Common myeloid progenitor, CD34-positive (primary cell): ENCODE measurements at regions not wholly inside any gene's neighbourhood (a gene's known extent, or its start where the extent isn't known, plus 50 kb on each side); places are given as distances from the start of the nearest gene placed in this dataset.

Source experiments
- CTCF ChIA-PET: fragments of 350-600 bp; sonication (Branson Sonifier 250); formaldehyde crosslinking; loops from one replicate; lab custom pipeline; 2021; ENCODE audit warnings: antibody characterized with exemption; lab: Charles Lee
- POLR2A ChIA-PET: fragments of 350-600 bp; sonication (Branson Sonifier 250); formaldehyde crosslinking; loops from one replicate; lab custom pipeline; 2021; ENCODE audit warnings: antibody characterized with exemption; lab: Charles Lee
- DNase-seq, 3 donors: peaks; one replicate each; pipeline versions ENCODE4 v3.0.0 to v3.0.0-alpha.2; 2013
- H3K27ac ChIP-seq, 2 experiments: 1 replicate in 1 of 2; 2 replicates in 1 of 2; pipeline ENCODE4 v1.7.0; 2013; ENCODE audit warnings: inconsistent platforms in 2 of 2, low read length in 2 of 2, mild to moderate bottlenecking in 2 of 2, low read depth in 1 of 2, moderate library complexity in 1 of 2; ENCODE audit not compliant: severe bottlenecking in 2 of 2, insufficient read depth in 1 of 2, poor library complexity in 1 of 2
- H3K27me3 ChIP-seq, 5 experiments: replicated peaks in 2 of 5; 1 replicate in 3 of 5; 2 replicates in 2 of 5; pipeline versions ENCODE4 v1.6.1 to v1.7.0; 2013; ENCODE audit warnings: low read length in 4 of 5, mild to moderate bottlenecking in 2 of 5, moderate library complexity in 2 of 5, inconsistent platforms in 1 of 5; ENCODE audit not compliant: insufficient read depth in 5 of 5, control insufficient read depth in 4 of 5
- H3K36me3 ChIP-seq, 4 experiments: 1 replicate in 2 of 4; 2 replicates in 2 of 4; pipeline versions ENCODE4 v1.6.1 to v1.7.0; 2013; ENCODE audit warnings: low read length in 3 of 4, control low read depth in 1 of 4, mild to moderate bottlenecking in 1 of 4; ENCODE audit not compliant: control insufficient read depth in 4 of 4, insufficient read depth in 4 of 4
- H3K4me1 ChIP-seq, 4 experiments: 1 replicate in 3 of 4; 2 replicates in 1 of 4; pipeline versions ENCODE4 v1.6.1 to v1.7.1; 2013; ENCODE audit warnings: low read length in 3 of 4, mild to moderate bottlenecking in 3 of 4, control low read depth in 1 of 4, inconsistent platforms in 1 of 4, moderate library complexity in 1 of 4; ENCODE audit not compliant: control insufficient read depth in 4 of 4, insufficient read depth in 4 of 4; ENCODE audit errors: control extremely low read depth in 1 of 4
- H3K4me3 ChIP-seq, 7 experiments: 1 replicate in 4 of 7; 2 replicates in 3 of 7; pipeline versions ENCODE4 v1.5.1 to v1.7.0; 2013; ENCODE audit warnings: mild to moderate bottlenecking in 7 of 7, low read length in 6 of 7, moderate library complexity in 6 of 7, inconsistent platforms in 2 of 7, low read depth in 2 of 7, control low read depth in 1 of 7; ENCODE audit not compliant: insufficient read depth in 4 of 7, control insufficient read depth in 1 of 7; ENCODE audit errors: extremely low read depth in 1 of 7
- H3K9me3 ChIP-seq, 5 experiments: 1 replicate in 4 of 5; 2 replicates in 1 of 5; pipeline versions ENCODE4 v1.6.1 to v1.7.1; 2013; ENCODE audit warnings: low read length in 4 of 5, mild to moderate bottlenecking in 2 of 5, inconsistent platforms in 1 of 5, low read depth in 1 of 5, moderate library complexity in 1 of 5; ENCODE audit not compliant: control insufficient read depth in 4 of 5, insufficient read depth in 2 of 5; ENCODE audit errors: control extremely low read depth in 1 of 5
- WGBS: methylation state at CpG from one replicate; pipeline ENCODE4 v1.1.5; 2013; ENCODE audit not compliant: insufficient coverage; 5-methylcytosine and 5-hydroxymethylcytosine counted together

- Histone ChIP-seq H3K36me3 (no peaks in the 10 kb centered on the region), H3K9me3 (no peaks in the 10 kb centered on the region), H3K27ac (no peak overlapping the region), H3K4me3 (no peak overlapping the region), H3K4me1 (no peaks in the 10 kb centered on the region), H3K27me3 (no peaks in the 10 kb centered on the region)
- 90% methylated on average over 2 of the region's 3 CpGs for WGBS
- POLR2A ChIA-PET: no interaction called here
- DNase-seq: no peak
- CTCF ChIA-PET: no interaction called here
These were observed 418.6 kb downstream of the CMPK2 start for GRCh38 chr2:6446938-6447608.

GRCh38 chr2:6448893-6449292, 416.8 kb downstream of the CMPK2 start:
- POLR2A ChIA-PET: no interaction called here
- Histone ChIP-seq H3K4me3 (no peak overlapping the region), H3K27me3 (no peaks in the 10 kb centered on the region), H3K9me3 (peaks cover 0 to 2% (median 0%) of the 10 kb centered on the region in 5 experiments), H3K4me1 (no peaks in the 10 kb centered on the region), H3K27ac (no peak overlapping the region), H3K36me3 (no peaks in the 10 kb centered on the region)
- CTCF ChIA-PET: no interaction called here
- 95% methylated on average over 5 of the region's 7 CpGs for WGBS
- no peak for DNase-seq

GRCh38 chr2:6449343-6449742, 416.4 kb downstream of the CMPK2 start:
- 76% methylated on average over 4 of the region's 4 CpGs for WGBS
- Histone ChIP-seq H3K27ac (no peak overlapping the region), H3K27me3 (no peaks in the 10 kb centered on the region), H3K9me3 (peaks cover 0 to 2% (median 0%) of the 10 kb centered on the region in 5 experiments), H3K4me1 (no peaks in the 10 kb centered on the region), H3K4me3 (no peak overlapping the region), H3K36me3 (no peaks in the 10 kb centered on the region)
- no peak for DNase-seq
- ChIA-PET POLR2A (no interaction called here), CTCF (no interaction called here)

GRCh38 chr2:6452702-6453481, 412.8 kb downstream of the CMPK2 start:
- Histone ChIP-seq H3K27ac (no peak overlapping the region), H3K4me3 (no peak overlapping the region), H3K4me1 (no peaks in the 10 kb centered on the region), H3K9me3 (peaks cover 0 to 8% (median 1%) of the 10 kb centered on the region in 5 experiments), H3K27me3 (no peaks in the 10 kb centered on the region), H3K36me3 (no peaks in the 10 kb centered on the region)
- ChIA-PET POLR2A (no interaction called here), CTCF (no interaction called here)
- whole genome bisulfite sequencing: 100% methylated on average over 2 of the region's 4 CpGs
- no peak for DNase-seq

- Histone ChIP-seq H3K4me1 (no peaks in the 10 kb centered on the region), H3K36me3 (no peaks in the 10 kb centered on the region), H3K27me3 (no peaks in the 10 kb centered on the region), H3K9me3 (peaks cover 0 to 13% (median 1%) of the 10 kb centered on the region in 5 experiments), H3K27ac (no peak overlapping the region), H3K4me3 (no peak overlapping the region)
- no peak for DNase-seq
- WGBS: 100% methylated on average over 1 of the region's 1 CpG
- ChIA-PET POLR2A (no interaction called here), CTCF (no interaction called here)
These were observed 411.3 kb downstream of the CMPK2 start for GRCh38 chr2:6454286-6454990.

- POLR2A ChIA-PET: no interaction called here
- no peak for DNase-seq
- Histone ChIP-seq H3K27ac (no peak overlapping the region), H3K9me3 (peaks cover 0 to 13% (median 1%) of the 10 kb centered on the region in 5 experiments), H3K4me1 (no peaks in the 10 kb centered on the region), H3K27me3 (no peaks in the 10 kb centered on the region), H3K4me3 (no peak overlapping the region), H3K36me3 (no peaks in the 10 kb centered on the region)
- 98% methylated on average over 13 of the region's 13 CpGs for WGBS
- CTCF ChIA-PET: no interaction called here
These were observed 406.6 kb downstream of the CMPK2 start for GRCh38 chr2:6459138-6459537.

- H3K4me1 ChIP-seq: no peaks in the 10 kb centered on the region
- H3K9me3 ChIP-seq: peaks cover 0 to 2% (median 0%) of the 10 kb centered on the region in 5 experiments
- H3K36me3 ChIP-seq: no peaks in the 10 kb centered on the region
- no CpG with 5 or more reads among the region's 1 CpG for WGBS
- no peak overlapping the region for H3K27ac ChIP-seq
- CTCF ChIA-PET: no interaction called here
- H3K4me3 ChIP-seq: no peak overlapping the region
- no peaks in the 10 kb centered on the region for H3K27me3 ChIP-seq
- POLR2A ChIA-PET: no interaction called here
- no peak for DNase-seq
These were observed 395.2 kb downstream of the CMPK2 start for GRCh38 chr2:6470518-6470917.
